ENCODE measurements at regions not wholly inside any gene's neighbourhood (a gene's known extent, or its start where the extent isn't known, plus 50 kb on each side); places are given as distances from the start of the nearest gene placed in this dataset.

DNA sequence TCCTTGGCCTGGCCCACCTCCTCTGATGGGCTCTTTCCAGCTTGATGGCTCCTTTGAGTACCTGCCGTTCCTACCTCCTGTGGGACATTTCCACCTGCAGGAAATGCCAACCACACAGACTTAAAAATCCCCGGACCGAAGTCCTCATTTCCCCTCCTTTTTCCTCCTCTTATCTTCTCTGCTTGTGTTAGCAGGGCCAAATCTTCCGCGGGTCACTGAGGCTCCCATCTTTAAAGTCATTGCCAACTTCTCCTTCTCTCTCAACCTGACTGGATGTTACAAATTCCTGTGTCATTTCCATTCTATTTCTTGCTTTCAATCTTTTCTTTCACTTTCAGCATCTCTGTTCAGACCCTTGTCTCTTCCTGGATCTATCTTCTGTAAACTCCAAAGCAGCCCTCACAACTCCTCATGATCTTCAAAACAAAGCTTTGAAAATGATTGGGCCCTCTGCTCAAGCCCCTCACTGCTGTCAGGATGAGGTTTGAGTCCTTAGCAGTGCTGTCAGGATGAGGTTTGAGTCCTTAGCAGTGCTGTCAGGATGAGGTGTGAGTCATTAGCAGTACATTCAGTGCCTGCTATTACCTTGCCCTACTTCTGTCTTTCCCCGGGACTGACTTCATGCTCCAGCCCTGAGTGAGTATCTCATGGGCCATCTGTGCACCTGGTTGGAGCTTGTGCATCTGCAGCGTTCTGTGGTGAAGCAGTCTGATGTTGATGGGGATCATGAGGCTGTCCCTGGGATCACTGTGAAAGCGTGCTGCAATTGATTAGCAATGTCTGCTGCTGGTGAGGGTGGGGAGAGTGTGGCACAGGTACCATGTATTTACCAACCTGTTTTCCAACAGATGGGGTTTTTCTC lies 100.1 kb downstream of the IRF8 start:
- H3K4me3 ChIP-seq: no peak overlapping the region
- ChIA-PET POLR2A (no interaction called here), CTCF (interaction anchor here (1.2 to 22.7 kb wide), 4 partner anchors 11 to 180 kb away, joined by 3 to 345 read pairs (median 24); no protein-coding TSS in a partner anchor)
- H3K4me2 ChIP-seq: no peak overlapping the region
- ATAC-seq (no peak; a peak in 1 of 6 replicates), DNase-seq (ENCODE audit: low read depth in 1 of 2, low spot score in 1 of 2) (no peak), FAIRE-seq (no peak)
- 61% methylated on average over 8 of the region's 8 CpGs for WGBS (ENCODE audit: missing lambda C conversion rate)
- no peaks in the 10 kb centered on the region for H3K4me1 ChIP-seq
- H3K27ac ChIP-seq: no peak overlapping the region
- no peaks in the 10 kb centered on the region for H3K9me3 ChIP-seq
- TF ChIP-seq RAD21 (conservative IDR thresholded peaks at IDR 0.05 in 1 of 2, IDR thresholded peaks at IDR 0.05 in 1 of 2) (no peak), EHF (CRISPR knock-in tag; IDR thresholded peaks at IDR 0.05) (no peak), TFCP2L1 (CRISPR knock-in tag; IDR thresholded peaks at IDR 0.05) (no peak)

GRCh38 chr16:85999778-86000177 lies 100.8 kb downstream of the IRF8 start:
- Histone ChIP-seq H3K9me3 (no peaks in the 10 kb centered on the region), H3K4me2 (no peak overlapping the region), H3K4me1 (no peaks in the 10 kb centered on the region), H3K27ac (no peak overlapping the region), H3K4me3 (no peak overlapping the region)
- DNase-seq (ENCODE audit: low read depth in 1 of 2, low spot score in 1 of 2): no peak
- POLR2A ChIA-PET: no interaction called here
- ATAC-seq: no peak
- CTCF ChIA-PET: interaction anchor here (1.2 to 22.7 kb wide), 4 partner anchors 12 to 181 kb away, joined by 3 to 345 read pairs (median 24); no protein-coding TSS in a partner anchor
- no peak for FAIRE-seq
- TF ChIP-seq EHMT2 (IDR thresholded peaks at IDR 0.05; ENCODE audit: low read depth): no peak
- TF ChIP-seq KDM1A (IDR thresholded peaks at IDR 0.05; ENCODE audit: low read depth): no peak
- TF ChIP-seq BHLHE40 (IDR thresholded peaks at IDR 0.05; ENCODE audit: low read depth, low read length): no peak
- TF ChIP-seq RNF2 (IDR thresholded peaks at IDR 0.05; ENCODE audit: borderline replicate concordance, low read depth): no peak
- TF ChIP-seq, protein P1, sequence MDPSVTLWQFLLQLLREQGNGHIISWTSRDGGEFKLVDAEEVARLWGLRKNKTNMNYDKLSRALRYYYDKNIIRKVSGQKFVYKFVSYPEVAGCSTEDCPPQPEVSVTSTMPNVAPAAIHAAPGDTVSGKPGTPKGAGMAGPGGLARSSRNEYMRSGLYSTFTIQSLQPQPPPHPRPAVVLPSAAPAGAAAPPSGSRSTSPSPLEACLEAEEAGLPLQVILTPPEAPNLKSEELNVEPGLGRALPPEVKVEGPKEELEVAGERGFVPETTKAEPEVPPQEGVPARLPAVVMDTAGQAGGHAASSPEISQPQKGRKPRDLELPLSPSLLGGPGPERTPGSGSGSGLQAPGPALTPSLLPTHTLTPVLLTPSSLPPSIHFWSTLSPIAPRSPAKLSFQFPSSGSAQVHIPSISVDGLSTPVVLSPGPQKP (IDR thresholded peaks at IDR 0.05; ENCODE audit: low read depth, low read length): no peak
- TF ChIP-seq HDAC2 (IDR thresholded peaks at IDR 0.05): no peak
- no peak for TF ChIP-seq TP53 (CRISPR knock-in tag; IDR thresholded peaks at IDR 0.05)
- TF ChIP-seq SMC3 (IDR thresholded peaks at IDR 0.05): no peak
- TF ChIP-seq, protein P2, sequence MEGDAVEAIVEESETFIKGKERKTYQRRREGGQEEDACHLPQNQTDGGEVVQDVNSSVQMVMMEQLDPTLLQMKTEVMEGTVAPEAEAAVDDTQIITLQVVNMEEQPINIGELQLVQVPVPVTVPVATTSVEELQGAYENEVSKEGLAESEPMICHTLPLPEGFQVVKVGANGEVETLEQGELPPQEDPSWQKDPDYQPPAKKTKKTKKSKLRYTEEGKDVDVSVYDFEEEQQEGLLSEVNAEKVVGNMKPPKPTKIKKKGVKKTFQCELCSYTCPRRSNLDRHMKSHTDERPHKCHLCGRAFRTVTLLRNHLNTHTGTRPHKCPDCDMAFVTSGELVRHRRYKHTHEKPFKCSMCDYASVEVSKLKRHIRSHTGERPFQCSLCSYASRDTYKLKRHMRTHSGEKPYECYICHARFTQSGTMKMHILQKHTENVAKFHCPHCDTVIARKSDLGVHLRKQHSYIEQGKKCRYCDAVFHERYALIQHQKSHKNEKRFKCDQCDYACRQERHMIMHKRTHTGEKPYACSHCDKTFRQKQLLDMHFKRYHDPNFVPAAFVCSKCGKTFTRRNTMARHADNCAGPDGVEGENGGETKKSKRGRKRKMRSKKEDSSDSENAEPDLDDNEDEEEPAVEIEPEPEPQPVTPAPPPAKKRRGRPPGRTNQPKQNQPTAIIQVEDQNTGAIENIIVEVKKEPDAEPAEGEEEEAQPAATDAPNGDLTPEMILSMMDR (IDR thresholded peaks at IDR 0.05): no peak
- TF ChIP-seq HOXB5 (CRISPR knock-in tag; IDR thresholded peaks at IDR 0.05): no peak
- WGBS (ENCODE audit: missing lambda C conversion rate): 55% methylated on average over 4 of the region's 4 CpGs

GRCh38 chr16:86002178-86002900 lies 103.4 kb downstream of the IRF8 start:
- CTCF ChIA-PET: interaction anchor here (0.8 to 22.7 kb wide), 4 partner anchors 10 to 183 kb away, joined by 3 to 345 read pairs (median 6); no protein-coding TSS in a partner anchor
- WGBS (ENCODE audit: missing lambda C conversion rate): 22% methylated on average over 6 of the region's 6 CpGs
- H3K4me2 ChIP-seq: no peak overlapping the region
- DNase-seq (ENCODE audit: low read depth in 1 of 2, low spot score in 1 of 2): no peak
- no peak overlapping the region for H3K27ac ChIP-seq
- no peak for FAIRE-seq
- TF ChIP-seq KDM5A (IDR thresholded peaks at IDR 0.05): no peak
- TF ChIP-seq FOSL2 (IDR thresholded peaks at IDR 0.05): no peak
- no peak for TF ChIP-seq FOSL2 (CRISPR knock-in tag; IDR thresholded peaks at IDR 0.05)
- TF ChIP-seq RCOR1 (IDR thresholded peaks at IDR 0.05; ENCODE audit: low read depth, low read length): no peak
- TF ChIP-seq NFE2L2 (conservative IDR thresholded peaks at IDR 0.05; ENCODE audit: low read length): no peak
- TF ChIP-seq CHD2 (IDR thresholded peaks at IDR 0.05; ENCODE audit: low read length, partially characterized antibody): no peak
- TF ChIP-seq FOSB (CRISPR knock-in tag; IDR thresholded peaks at IDR 0.05): no peak
- no peak for TF ChIP-seq ZC3H11A (IDR thresholded peaks at IDR 0.05)
- no peak for TF ChIP-seq CHD4 (IDR thresholded peaks at IDR 0.05; ENCODE audit: borderline replicate concordance)
- TF ChIP-seq HOXB5 (CRISPR knock-in tag; IDR thresholded peaks at IDR 0.05): no peak
- no peak for TF ChIP-seq NR3C1 (IDR thresholded peaks at IDR 0.05)
- no peak for TF ChIP-seq MAFK (IDR thresholded peaks at IDR 0.05; ENCODE audit: partially characterized antibody)
- TF ChIP-seq RFX5 (IDR thresholded peaks at IDR 0.05): no peak
- ATAC-seq: no peak
- POLR2A ChIA-PET: interaction anchor here (0.6 kb wide), 1 partner anchor 223 kb away, joined by 3 read pairs; no protein-coding TSS in a partner anchor
- H3K4me3 ChIP-seq: no peak overlapping the region
- H3K9me3 ChIP-seq: no peaks in the 10 kb centered on the region
- no peaks in the 10 kb centered on the region for H3K4me1 ChIP-seq

Measured in A549 (cell line).